ENCODE measurements at regions not wholly inside any gene's neighbourhood (a gene's known extent, or its start where the extent isn't known, plus 50 kb on each side); places are given as distances from the start of the nearest gene placed in this dataset.

DNA sequence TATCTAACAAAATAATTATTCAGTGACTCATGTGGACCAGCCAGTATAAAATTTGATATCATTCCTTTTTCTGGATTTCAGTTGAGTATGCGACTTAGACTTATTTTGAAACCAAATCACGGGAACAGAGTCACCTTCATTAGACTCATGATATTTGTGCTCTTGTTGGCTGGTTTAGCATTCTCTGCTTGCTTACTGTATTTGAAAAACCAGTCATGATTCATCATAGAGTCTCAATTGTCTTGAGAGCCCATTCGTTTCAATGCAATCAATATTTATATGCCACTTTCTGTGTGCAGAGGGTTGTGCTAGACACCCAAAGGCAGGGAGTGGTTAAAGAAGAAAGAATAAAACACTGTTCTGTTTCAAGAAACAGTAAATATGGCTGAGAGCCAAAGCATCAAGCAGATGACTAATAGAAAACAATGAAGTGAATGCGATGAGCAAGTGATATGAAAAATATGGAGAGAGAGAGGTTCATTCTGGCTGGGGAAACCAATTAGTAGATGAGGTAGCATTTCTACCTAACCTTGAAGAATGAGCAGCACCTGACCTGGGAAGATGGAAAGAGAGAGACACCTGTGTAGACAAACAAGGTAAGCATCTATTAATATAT, 99.6 kb upstream of the MBNL2 start:
- TF ChIP-seq, protein P1, sequence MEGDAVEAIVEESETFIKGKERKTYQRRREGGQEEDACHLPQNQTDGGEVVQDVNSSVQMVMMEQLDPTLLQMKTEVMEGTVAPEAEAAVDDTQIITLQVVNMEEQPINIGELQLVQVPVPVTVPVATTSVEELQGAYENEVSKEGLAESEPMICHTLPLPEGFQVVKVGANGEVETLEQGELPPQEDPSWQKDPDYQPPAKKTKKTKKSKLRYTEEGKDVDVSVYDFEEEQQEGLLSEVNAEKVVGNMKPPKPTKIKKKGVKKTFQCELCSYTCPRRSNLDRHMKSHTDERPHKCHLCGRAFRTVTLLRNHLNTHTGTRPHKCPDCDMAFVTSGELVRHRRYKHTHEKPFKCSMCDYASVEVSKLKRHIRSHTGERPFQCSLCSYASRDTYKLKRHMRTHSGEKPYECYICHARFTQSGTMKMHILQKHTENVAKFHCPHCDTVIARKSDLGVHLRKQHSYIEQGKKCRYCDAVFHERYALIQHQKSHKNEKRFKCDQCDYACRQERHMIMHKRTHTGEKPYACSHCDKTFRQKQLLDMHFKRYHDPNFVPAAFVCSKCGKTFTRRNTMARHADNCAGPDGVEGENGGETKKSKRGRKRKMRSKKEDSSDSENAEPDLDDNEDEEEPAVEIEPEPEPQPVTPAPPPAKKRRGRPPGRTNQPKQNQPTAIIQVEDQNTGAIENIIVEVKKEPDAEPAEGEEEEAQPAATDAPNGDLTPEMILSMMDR (IDR thresholded peaks at IDR 0.05; ENCODE audit: extremely low read depth in 1 of 2, insufficient read depth in 1 of 2, low read depth in 1 of 2, low read length in 2 of 2), result no peak
- TF ChIP-seq, protein P2, sequence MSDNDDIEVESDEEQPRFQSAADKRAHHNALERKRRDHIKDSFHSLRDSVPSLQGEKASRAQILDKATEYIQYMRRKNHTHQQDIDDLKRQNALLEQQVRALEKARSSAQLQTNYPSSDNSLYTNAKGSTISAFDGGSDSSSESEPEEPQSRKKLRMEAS (IDR thresholded peaks at IDR 0.05; ENCODE audit: insufficient read depth, insufficient read length), result no peak
- TF ChIP-seq POLR2A (IDR thresholded peaks at IDR 0.05; ENCODE audit: low read depth, low read length) (no peak), EZH2 (IDR thresholded peaks at IDR 0.05; ENCODE audit: borderline replicate concordance, low read depth, low read length, severe bottlenecking) (no peak), FOS (IDR thresholded peaks at IDR 0.05; ENCODE audit: borderline replicate concordance, insufficient read depth, low read length) (peak; percentile 58), MYC (IDR thresholded peaks at IDR 0.05; ENCODE audit: low read depth, low read length) (no peak), POLR2AphosphoS5 (IDR thresholded peaks at IDR 0.05; ENCODE audit: insufficient read depth, low read depth, low read length) (no peak), JUN (IDR thresholded peaks at IDR 0.05; ENCODE audit: borderline replicate concordance, insufficient read depth, insufficient read length, low read depth) (peak; percentile 55), GATA2 (IDR thresholded peaks at IDR 0.05; ENCODE audit: insufficient read depth, insufficient read length, low read depth, low read length) (peak; percentile 56)

Measured in endothelial cell of umbilical vein (primary cell).